ENCODE measurements at regions not wholly inside any gene's neighbourhood (a gene's known extent, or its start where the extent isn't known, plus 50 kb on each side); places are given as distances from the start of the nearest gene placed in this dataset.

DNA sequence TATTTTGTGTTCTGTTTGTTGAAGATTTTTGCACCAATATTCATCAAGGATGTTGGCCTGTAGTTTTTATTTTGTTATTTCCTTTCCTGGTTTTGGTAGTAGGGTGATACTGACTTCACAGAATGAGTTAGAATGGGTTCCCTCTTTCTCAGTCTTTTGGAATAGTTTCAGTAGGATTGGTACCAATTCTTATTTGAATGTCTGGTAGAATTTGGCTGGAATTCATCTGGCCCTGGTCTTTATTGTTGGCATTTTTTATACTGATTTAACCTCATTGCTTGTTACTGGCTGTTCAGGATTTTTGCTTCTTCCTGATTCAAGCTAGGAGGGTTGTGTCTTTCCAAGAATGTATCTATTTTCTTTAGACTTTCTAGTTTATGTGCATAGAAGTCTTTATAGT is 263.7 kb downstream of the SOX11 start:
- DNase-seq (ENCODE audit: low spot score) = no peak

- no peak for DNase-seq (ENCODE audit: low spot score)
Measured at GRCh38 chr2:5959836-5960820, 267.9 kb downstream of the SOX11 start.

- no peak for DNase-seq (ENCODE audit: low spot score)
Measured at GRCh38 chr2:5967506-5967905, 275.3 kb downstream of the SOX11 start.

DNA sequence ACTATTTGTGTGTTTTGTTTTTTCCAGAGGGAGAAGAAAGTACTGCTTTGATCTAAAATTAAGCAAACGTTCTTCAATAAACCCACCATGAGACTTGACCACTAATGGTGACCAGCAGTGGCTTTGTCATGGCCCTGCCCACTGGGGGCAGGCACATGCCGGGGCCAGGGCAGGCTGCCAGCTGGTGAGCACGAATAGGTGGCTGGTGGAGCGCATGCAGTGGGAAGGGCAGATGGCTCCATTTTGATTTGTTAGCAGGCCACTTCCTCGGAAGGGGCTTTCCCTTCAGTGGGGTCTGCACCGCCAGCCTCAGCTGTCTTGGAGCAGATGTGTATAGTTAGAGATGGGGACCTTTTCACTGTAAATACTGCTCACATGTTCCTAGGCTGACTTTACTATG is 277.1 kb downstream of the SOX11 start:
- DNase-seq (ENCODE audit: low spot score) = no peak

- DNase-seq (ENCODE audit: low spot score) = no peak
Measured at GRCh38 chr2:5970347-5970746, 278.2 kb downstream of the SOX11 start.

- no peak for DNase-seq (ENCODE audit: low spot score)
Measured at GRCh38 chr2:5974477-5974876, 282.3 kb downstream of the SOX11 start.

- DNase-seq (ENCODE audit: low spot score) = no peak
Measured at GRCh38 chr2:5975401-5975800, 283.2 kb downstream of the SOX11 start.

DNA sequence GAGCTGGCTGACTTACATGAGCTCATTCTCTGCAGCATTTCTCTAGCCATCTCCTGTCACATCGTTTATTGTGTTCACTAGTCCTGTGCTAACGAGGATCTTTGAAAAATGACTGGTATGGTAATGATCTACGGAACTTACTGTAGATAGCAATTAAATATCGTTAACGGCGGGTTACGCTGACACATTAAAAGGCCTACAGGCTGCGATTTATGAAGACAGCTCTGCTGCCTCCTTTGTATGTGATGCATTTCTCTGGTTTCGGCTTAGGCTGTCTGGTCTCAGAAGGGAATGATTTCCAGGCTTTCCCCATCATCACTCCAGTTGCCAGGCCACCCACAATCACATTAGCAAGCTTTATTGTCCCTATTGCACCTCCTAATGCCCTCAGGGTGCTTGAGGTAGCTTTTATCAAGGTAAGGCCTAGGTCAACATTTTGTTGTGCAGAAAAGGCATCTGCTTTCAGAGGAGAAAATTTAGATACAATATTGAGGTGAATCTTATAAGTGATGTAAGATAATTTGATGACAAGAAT is 284.4 kb downstream of the SOX11 start:
- no peak for DNase-seq (ENCODE audit: low spot score)

DNA sequence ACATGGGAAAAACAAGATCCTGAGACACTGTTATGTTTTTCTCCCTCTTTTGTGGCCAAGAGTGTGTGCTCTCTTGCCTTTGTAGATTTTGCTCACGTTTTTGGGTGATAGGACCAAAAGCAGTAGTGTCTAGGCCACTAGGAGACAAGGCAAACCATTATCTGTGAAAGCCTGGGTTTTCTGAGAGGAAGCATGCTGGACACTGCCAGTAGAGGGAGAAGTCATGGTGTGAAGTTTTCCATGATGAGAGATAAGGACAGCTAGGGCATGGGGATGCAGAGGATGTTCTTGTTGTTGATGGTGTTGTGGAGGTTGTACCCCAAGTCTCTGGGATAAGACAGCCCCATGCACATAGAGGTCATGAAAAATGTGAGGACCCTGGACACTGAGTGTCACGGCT is 285.3 kb downstream of the SOX11 start:
- DNase-seq (ENCODE audit: low spot score) = no peak

DNA sequence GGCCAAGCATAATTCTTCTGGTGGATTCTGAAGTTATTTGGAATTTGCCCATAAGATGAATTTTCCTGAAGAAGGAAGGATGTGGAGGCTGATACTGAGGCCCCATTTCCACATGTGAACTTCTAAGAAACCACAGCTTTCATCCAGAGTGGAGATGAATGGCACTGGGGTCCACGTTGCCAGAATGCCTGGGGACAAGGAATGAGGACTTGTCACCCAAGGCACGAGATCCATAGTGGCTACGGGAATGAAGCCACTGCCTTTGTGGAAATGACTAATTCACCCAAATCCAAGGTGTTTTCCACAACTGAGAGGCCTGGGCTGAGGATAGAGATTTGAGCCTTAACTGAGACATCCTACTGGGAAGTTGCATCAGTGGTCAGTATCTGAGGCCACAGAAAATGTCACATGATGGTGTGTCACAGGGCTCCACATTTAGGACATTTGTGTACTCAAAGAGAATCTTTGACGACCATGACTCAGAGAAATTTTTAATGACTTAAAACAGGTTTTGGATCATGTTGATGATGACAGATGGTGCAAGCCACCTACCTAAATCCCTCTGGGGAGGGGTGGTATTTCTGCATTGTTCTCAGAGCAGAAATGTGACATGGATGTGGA is 286.1 kb downstream of the SOX11 start:
- DNase-seq (ENCODE audit: low spot score) = no peak

DNA sequence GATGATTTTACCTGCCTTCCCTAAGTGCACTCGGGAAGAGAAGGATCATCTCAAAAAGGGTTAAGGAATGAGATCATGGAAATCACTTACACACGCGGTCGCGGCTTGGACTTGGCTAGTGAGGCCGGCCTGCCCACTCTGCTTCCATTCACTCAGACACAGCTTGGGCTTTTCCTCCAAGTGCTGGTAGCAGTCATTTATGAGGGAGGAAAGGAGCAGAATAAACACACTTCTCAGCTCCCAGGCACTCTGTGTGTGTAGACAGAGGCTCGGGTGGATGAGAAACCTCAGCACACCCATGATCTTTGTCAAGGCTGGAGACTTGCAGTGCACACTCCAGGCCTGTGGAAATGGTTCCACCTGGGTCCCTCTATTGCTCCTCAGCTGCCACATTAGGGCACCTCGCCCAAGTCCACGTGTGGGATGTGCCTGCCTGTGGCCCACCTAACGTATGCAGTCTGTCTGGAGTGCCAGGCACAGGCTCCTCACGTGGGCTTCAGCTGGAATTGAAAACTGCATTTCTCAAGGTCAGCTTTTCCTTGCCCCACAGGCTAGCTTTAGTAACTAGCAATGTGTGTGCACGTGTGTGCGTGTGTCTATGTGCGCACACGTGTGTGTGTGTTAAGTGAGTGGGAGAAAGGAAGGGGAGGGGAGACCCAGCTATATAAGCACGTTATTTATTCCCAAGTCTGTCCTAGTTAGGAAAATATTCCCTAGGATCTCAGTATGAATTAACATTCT is 288.4 kb downstream of the SOX11 start:
- DNase-seq (ENCODE audit: low spot score) = no peak

- no peak for DNase-seq (ENCODE audit: low spot score)
Measured at GRCh38 chr2:5982193-5982902, 290.2 kb downstream of the SOX11 start.

- no peak for DNase-seq (ENCODE audit: low spot score)
Measured at GRCh38 chr2:5982903-5983265, 290.7 kb downstream of the SOX11 start.

- DNase-seq (ENCODE audit: low spot score) = no peak
Measured at GRCh38 chr2:5983511-5984272, 291.5 kb downstream of the SOX11 start.

- DNase-seq (ENCODE audit: low spot score) = no peak
Measured at GRCh38 chr2:5984273-5984655, 292.1 kb downstream of the SOX11 start.

- no peak for DNase-seq (ENCODE audit: low spot score)
Measured at GRCh38 chr2:5984946-5985345, 292.8 kb downstream of the SOX11 start.

DNA sequence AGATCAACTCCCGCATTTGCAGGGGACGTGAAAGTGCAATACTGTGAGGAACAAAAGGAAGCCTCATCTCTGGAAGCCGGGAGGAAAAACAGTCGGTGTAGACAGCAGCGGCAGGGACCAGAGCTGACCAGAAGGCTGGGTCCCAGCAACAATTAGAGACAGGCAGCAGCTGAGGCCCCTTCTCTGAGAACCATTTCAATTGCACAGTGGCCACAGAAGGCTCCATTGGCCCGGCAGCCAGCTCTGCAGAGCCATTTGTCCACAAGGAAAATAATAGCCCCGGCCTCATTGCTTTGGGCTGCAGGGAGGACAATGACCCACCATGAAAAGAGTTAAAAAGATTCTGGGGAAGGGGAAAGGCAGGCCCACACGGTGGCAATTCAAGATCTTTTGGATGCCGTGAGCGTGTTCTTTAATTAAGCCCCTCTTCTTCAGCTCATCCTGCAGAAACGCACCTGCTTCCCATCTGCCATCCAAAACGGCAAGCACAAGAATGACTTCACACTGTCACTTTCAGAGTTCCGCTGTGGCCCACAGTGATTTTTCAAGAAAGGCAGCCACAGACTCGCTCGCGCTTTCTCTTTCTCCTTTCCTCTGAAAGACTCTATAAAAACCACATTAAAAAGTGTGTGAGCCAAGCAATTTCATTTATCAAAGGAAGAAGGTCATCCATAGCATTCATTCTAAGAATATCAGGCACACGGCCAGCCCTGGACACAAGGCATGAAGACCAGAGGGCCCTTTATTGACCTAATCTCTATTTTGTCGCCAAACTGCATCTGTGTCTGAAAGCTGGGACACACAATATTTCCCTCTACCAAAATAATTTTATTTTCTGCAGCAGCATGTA is 293.6 kb downstream of the SOX11 start:
- no peak for DNase-seq (ENCODE audit: low spot score)

GRCh38 chr2:5986801-5987787 is 294.9 kb downstream of the SOX11 start:
- no peak for DNase-seq (ENCODE audit: low spot score)

DNA sequence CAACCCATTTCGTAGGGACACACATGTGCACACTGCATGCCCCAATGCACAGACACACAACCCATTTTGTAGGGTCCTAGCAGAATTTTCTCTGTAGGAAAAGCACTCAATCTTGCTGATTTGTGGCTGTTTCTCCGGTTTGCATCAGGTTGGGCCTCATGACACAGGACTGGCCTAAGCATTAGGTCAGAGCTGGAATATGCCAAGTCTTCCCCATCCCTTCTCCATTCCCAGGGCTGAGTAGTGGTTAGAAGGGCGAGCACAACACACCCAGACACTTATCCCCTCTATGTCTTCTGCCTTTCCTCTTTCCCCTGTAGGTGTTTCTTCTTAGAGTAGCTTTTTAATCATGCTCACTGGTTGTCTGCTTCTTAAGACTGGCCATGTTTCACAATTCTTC is 295.9 kb downstream of the SOX11 start:
- DNase-seq (ENCODE audit: low spot score) = no peak
